Cardiac muscle cell (in vitro differentiated cells and primary cell): ENCODE measurements at regions not wholly inside any gene's neighbourhood (a gene's known extent, or its start where the extent isn't known, plus 50 kb on each side); places are given as distances from the start of the nearest gene placed in this dataset.

Experiments used
- DNase-seq, 2 donors: peaks; one replicate each; pipeline versions ENCODE4 v3.0.0 to v3.0.0-alpha.2; 2010 to 2017; ENCODE audit warnings: low read depth in 1 of 2, low spot score in 1 of 2
- H3K27ac ChIP-seq: fragments of 200-600 bp; sonication (generic); 2 replicates; pipeline ENCODE4 v1.5.1; 2016
- H3K27me3 ChIP-seq: fragments of 200-600 bp; sonication (generic); 2 replicates; pipeline ENCODE4 v1.6.0; 2016; ENCODE audit warnings: control low read depth
- H3K36me3 ChIP-seq: fragments of 200-600 bp; sonication (generic); 2 replicates; pipeline ENCODE4 v1.5.1; 2016; ENCODE audit warnings: control low read depth
- H3K4me1 ChIP-seq: fragments of 200-600 bp; sonication (generic); 2 replicates; pipeline ENCODE4 v1.8.1; 2017; ENCODE audit warnings: low read depth, mild to moderate bottlenecking, mixed run types
- H3K4me3 ChIP-seq: fragments of 200-600 bp; sonication (generic); 2 replicates; pipeline ENCODE4 v1.5.1; 2016; ENCODE audit warnings: mild to moderate bottlenecking
- H3K9me3 ChIP-seq: fragments of 200-600 bp; sonication (generic); 2 replicates; pipeline ENCODE4 v1.5.1; 2017; ENCODE audit warnings: low read depth, mild to moderate bottlenecking, control low read depth
- TF ChIP-seq, protein P1 (sequence below): IDR thresholded peaks from 2 replicates; pipeline ENCODE4 v1.5.1; 2012; ENCODE audit warnings: low read depth, mild to moderate bottlenecking, low read length

DNA sequence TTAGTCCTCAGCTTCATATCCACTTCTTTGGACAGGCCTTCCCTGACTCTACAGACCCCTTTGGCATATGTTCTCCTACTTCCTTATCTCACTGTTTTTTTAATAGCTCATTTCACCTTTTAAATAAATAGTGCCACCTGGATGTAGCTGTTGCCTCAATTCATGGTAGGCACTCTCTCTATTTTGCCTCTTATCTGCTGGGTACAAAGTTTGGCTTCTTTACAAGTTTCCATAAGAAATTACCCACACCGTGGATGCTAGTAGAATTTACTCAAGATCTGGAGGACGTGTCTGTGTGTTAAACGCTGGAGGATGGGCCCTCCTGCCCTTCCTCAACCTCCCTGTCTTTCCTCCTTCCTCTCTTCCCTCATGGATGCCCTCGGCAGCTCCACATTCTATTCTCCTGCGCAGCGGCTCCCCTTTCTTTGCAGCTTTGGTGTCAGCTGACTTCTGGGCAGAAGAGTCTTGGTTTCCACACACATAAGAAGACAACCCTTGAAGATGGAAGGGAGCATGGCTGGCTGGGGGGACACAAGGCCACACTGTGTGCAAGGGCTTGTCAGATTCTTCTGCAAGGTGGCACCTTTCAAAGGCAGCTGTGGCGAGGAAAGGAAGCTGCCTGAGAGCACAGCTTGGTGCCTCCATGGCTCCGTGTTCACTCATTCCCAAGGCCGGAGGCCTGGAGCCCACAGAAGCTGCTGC, 212.6 kb downstream of the SNX19 start:
- no peaks in the 10 kb centered on the region for H3K4me1 ChIP-seq
- no peak for DNase-seq
- no peaks in the 10 kb centered on the region for H3K27me3 ChIP-seq
- no peaks in the 10 kb centered on the region for H3K36me3 ChIP-seq
- no peaks in the 10 kb centered on the region for H3K9me3 ChIP-seq
- no peak overlapping the region for H3K4me3 ChIP-seq
- H3K27ac ChIP-seq, result no peak overlapping the region
- TF ChIP-seq, protein P1, sequence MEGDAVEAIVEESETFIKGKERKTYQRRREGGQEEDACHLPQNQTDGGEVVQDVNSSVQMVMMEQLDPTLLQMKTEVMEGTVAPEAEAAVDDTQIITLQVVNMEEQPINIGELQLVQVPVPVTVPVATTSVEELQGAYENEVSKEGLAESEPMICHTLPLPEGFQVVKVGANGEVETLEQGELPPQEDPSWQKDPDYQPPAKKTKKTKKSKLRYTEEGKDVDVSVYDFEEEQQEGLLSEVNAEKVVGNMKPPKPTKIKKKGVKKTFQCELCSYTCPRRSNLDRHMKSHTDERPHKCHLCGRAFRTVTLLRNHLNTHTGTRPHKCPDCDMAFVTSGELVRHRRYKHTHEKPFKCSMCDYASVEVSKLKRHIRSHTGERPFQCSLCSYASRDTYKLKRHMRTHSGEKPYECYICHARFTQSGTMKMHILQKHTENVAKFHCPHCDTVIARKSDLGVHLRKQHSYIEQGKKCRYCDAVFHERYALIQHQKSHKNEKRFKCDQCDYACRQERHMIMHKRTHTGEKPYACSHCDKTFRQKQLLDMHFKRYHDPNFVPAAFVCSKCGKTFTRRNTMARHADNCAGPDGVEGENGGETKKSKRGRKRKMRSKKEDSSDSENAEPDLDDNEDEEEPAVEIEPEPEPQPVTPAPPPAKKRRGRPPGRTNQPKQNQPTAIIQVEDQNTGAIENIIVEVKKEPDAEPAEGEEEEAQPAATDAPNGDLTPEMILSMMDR, result no peak

DNA sequence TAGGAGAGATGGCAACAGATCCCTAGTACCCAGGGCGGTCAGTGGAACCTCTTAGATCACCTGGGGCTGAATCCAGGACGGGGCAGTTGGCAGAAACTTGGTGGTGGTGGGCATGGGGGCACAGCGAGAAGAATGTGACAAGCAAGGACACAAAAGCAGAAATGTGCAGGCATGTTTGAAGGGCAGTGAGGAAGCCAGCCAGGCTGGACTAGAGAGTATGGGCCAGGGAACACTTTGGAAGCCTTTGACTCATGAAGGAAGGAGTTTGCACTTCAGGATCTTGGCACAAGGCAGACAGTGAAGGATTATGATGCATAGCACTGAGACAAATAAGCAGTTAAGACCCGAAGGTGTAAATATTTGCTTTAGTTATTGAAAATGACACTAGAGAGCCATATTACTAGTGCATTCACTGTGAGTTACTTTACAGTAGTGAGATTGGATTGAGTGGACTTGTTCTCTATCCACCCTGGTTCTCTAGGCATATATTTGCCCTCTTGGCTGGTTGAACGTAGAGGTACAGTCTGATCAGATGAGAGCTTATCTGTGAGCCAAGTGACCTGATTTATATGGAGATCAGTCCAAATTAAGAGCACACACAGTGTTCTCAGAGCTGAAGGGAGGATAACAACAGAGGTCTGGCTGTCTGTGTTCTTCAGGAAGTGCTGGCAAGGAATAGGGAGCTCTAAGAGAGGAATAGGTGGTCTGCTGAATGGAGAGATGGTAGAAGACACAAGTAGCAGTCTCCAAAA, 210.4 kb downstream of the SNX19 start:
- no peak overlapping the region for H3K27ac ChIP-seq
- no peaks in the 10 kb centered on the region for H3K9me3 ChIP-seq
- TF ChIP-seq, protein P1, result no peak
- DNase-seq, result no peak
- no peaks in the 10 kb centered on the region for H3K4me1 ChIP-seq
- no peaks in the 10 kb centered on the region for H3K27me3 ChIP-seq
- no peak overlapping the region for H3K4me3 ChIP-seq
- H3K36me3 ChIP-seq, result no peaks in the 10 kb centered on the region

DNA sequence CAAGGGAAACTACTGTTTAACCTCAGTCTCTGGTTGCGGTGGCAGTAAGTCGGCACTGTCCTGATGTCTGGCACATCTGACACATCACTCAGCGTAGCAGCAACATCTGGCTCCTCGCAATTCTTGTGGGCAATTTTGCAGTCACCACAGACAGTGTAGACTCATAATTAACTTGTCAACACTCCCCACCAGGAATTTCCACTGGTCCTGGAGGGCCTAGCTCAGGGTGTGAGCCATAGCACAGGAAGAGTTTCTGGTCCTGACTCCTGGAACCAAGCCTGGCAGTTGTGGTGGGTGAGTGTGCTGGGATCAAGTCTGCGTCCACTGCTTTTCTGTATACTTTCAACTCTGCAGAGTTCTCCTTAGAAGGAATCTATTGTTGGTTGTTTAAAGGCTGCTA, 209.7 kb downstream of the SNX19 start:
- TF ChIP-seq, protein P1, result no peak
- Histone ChIP-seq H3K4me1 (no peaks in the 10 kb centered on the region), H3K27me3 (no peaks in the 10 kb centered on the region), H3K36me3 (no peaks in the 10 kb centered on the region), H3K4me3 (no peak overlapping the region), H3K27ac (no peak overlapping the region), H3K9me3 (no peaks in the 10 kb centered on the region)
- DNase-seq, result peak in 1 of 2 donors; percentile 72

DNA sequence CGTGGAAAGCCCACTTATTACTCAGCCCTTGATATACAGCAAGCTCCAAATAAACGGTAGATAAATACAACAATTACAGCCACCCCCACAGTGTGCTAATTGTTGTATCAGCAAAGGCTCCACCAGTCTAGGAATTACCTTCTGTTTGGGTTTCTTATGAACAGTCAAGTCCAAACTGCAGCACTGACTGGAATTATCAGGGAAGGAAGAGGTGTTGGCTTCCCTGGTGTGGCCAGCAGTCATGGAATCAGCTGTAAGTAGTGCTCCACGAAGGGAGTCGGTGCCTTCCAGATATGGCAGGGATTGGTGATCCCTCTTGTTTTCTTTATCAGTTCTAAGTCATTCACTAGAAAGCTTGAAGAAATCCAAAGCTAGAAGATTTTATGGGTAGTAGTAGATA, 209.1 kb downstream of the SNX19 start:
- no peaks in the 10 kb centered on the region for H3K9me3 ChIP-seq
- no peak overlapping the region for H3K4me3 ChIP-seq
- H3K36me3 ChIP-seq, result no peaks in the 10 kb centered on the region
- TF ChIP-seq, protein P1, result no peak
- no peak for DNase-seq
- no peak overlapping the region for H3K27ac ChIP-seq
- H3K4me1 ChIP-seq, result no peaks in the 10 kb centered on the region
- no peaks in the 10 kb centered on the region for H3K27me3 ChIP-seq

DNA sequence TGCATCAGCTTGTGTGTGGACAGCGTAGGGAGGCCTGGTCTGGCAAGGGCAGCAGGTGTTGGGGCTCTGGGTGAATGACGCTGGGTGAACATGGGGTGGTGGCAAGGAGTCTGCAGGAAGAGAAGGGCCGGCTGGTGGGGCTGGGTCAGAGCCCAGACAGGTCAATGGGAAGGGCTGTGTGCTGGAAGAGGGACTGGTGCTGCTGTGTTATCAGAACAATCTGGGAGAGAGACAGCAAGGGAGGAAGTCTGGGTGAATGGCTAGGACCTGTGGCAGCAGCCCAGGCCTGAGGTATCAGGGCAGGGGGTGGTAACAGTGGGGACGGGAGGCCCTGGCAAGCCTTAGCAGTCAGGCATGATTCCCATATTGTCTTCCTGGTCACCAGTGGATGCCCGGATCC, 206.7 kb downstream of the SNX19 start:
- DNase-seq, result no peak
- Histone ChIP-seq H3K4me1 (no peaks in the 10 kb centered on the region), H3K27ac (no peak overlapping the region), H3K4me3 (no peak overlapping the region), H3K36me3 (no peaks in the 10 kb centered on the region), H3K27me3 (no peaks in the 10 kb centered on the region), H3K9me3 (no peaks in the 10 kb centered on the region)
- TF ChIP-seq, protein P1, result no peak
